ENCODE measurements at regions not wholly inside any gene's neighbourhood (a gene's known extent, or its start where the extent isn't known, plus 50 kb on each side); places are given as distances from the start of the nearest gene placed in this dataset.

- no peaks in the 10 kb centered on the region for H3K36me3 Mint-ChIP-seq (ENCODE audit: low read depth)
- ATAC-seq (ENCODE audit: low read depth) (no peak), DNase-seq (no peak)
- H3K4me1 Mint-ChIP-seq: no peaks in the 10 kb centered on the region
- ChIA-PET POLR2A (no interaction called here), CTCF (no interaction called here)
- H3K27me3 Mint-ChIP-seq: no peaks in the 10 kb centered on the region
- no peak for TF ChIP-seq CTCF (IDR thresholded peaks at IDR 0.05)
- H3K4me3 Mint-ChIP-seq: no peak overlapping the region
- H3K9me3 Mint-ChIP-seq: peaks cover 11% of the 10 kb centered on the region
- H3K27ac Mint-ChIP-seq: no peak overlapping the region
- intact Hi-C loops (cut with micrococcal nuclease): no loop called here
These were observed 524.5 kb downstream of the GALC start for GRCh38 chr14:87468531-87468930.

- ChIA-PET CTCF (no interaction called here), POLR2A (no interaction called here)
- no peaks in the 10 kb centered on the region for H3K27me3 Mint-ChIP-seq
- DNase-seq (no peak), ATAC-seq (ENCODE audit: low read depth) (no peak)
- H3K4me3 Mint-ChIP-seq: no peak overlapping the region
- H3K27ac Mint-ChIP-seq: no peak overlapping the region
- no peaks in the 10 kb centered on the region for H3K4me1 Mint-ChIP-seq
- no peak for TF ChIP-seq CTCF (IDR thresholded peaks at IDR 0.05)
- H3K36me3 Mint-ChIP-seq (ENCODE audit: low read depth): no peaks in the 10 kb centered on the region
- intact Hi-C loops (cut with micrococcal nuclease): no loop called here
- peaks cover 11% of the 10 kb centered on the region for H3K9me3 Mint-ChIP-seq
These were observed 525.4 kb downstream of the GALC start for GRCh38 chr14:87467578-87467977.

- Mint-ChIP-seq H3K4me3 (no peak overlapping the region), H3K27ac (no peak overlapping the region), H3K36me3 (ENCODE audit: low read depth) (no peaks in the 10 kb centered on the region), H3K9me3 (peaks cover 8% of the 10 kb centered on the region), H3K4me1 (no peaks in the 10 kb centered on the region), H3K27me3 (no peaks in the 10 kb centered on the region)
- CTCF ChIA-PET: no interaction called here
- ATAC-seq (ENCODE audit: low read depth) (no peak), DNase-seq (no peak)
- intact Hi-C loops (cut with micrococcal nuclease): no loop called here
- POLR2A ChIA-PET: no interaction called here
- TF ChIP-seq CTCF (IDR thresholded peaks at IDR 0.05): no peak
These were observed 527.2 kb downstream of the GALC start for GRCh38 chr14:87465770-87466169.

GRCh38 chr14:87461704-87462103 lies 531.3 kb downstream of the GALC start:
- Mint-ChIP-seq H3K27ac (no peak overlapping the region), H3K4me1 (no peaks in the 10 kb centered on the region), H3K27me3 (no peaks in the 10 kb centered on the region), H3K36me3 (ENCODE audit: low read depth) (no peaks in the 10 kb centered on the region), H3K9me3 (peaks cover 4% of the 10 kb centered on the region), H3K4me3 (no peak overlapping the region)
- ChIA-PET POLR2A (no interaction called here), CTCF (no interaction called here)
- intact Hi-C loops (cut with micrococcal nuclease): no loop called here
- DNase-seq: no peak
- ATAC-seq (ENCODE audit: low read depth): no peak
- no peak for TF ChIP-seq CTCF (IDR thresholded peaks at IDR 0.05)

- no peaks in the 10 kb centered on the region for H3K36me3 Mint-ChIP-seq (ENCODE audit: low read depth)
- peaks cover 6% of the 10 kb centered on the region for H3K9me3 Mint-ChIP-seq
- ChIA-PET CTCF (no interaction called here), POLR2A (no interaction called here)
- H3K27ac Mint-ChIP-seq: no peak overlapping the region
- no peak overlapping the region for H3K4me3 Mint-ChIP-seq
- no peak for TF ChIP-seq CTCF (IDR thresholded peaks at IDR 0.05)
- ATAC-seq (ENCODE audit: low read depth) (no peak), DNase-seq (no peak)
- H3K27me3 Mint-ChIP-seq: no peaks in the 10 kb centered on the region
- no peaks in the 10 kb centered on the region for H3K4me1 Mint-ChIP-seq
- intact Hi-C loops (cut with micrococcal nuclease): no loop called here
These were observed 535.3 kb downstream of the GALC start for GRCh38 chr14:87457720-87458119.
